IMR-90 (cell line): ENCODE measurements at regions not wholly inside any gene's neighbourhood (a gene's known extent, or its start where the extent isn't known, plus 50 kb on each side); places are given as distances from the start of the nearest gene placed in this dataset.

Source experiments
- BHLHE40 ChIP-seq: fragments of 150-350 bp; IDR thresholded peaks from 2 replicates; pipeline ENCODE4 v1.6.1; 2016; ENCODE audit warnings: mild to moderate bottlenecking, low read depth, low read length
- CEBPB ChIP-seq: IDR thresholded peaks from 2 replicates; pipeline ENCODE4 v1.6.1; 2012; ENCODE audit warnings: low read depth, low read length, improper control_type of control experiment
- CHD1 ChIP-seq: IDR thresholded peaks from 2 replicates; pipeline ENCODE4 v1.6.1; 2012; ENCODE audit warnings: low read depth, low read length, improper control_type of control experiment
- CTCF ChIP-seq: conservative IDR thresholded peaks from 2 replicates; pipeline ENCODE4 v1.5.1; 2012; ENCODE audit warnings: mild to moderate bottlenecking, low read depth, low read length, improper control_type of control experiment
- FOS ChIP-seq: fragments of 150-350 bp; IDR thresholded peaks from 2 replicates; pipeline ENCODE4 v1.6.1; 2016; ENCODE audit warnings: low read depth, low read length
- MAFK ChIP-seq: IDR thresholded peaks from 2 replicates; pipeline ENCODE4 v1.6.1; 2012; ENCODE audit warnings: low read depth, low read length, improper control_type of control experiment
- MAZ ChIP-seq: IDR thresholded peaks from 2 replicates; pipeline ENCODE4 v1.6.1; 2012; ENCODE audit warnings: low read depth, mild to moderate bottlenecking, low read length, improper control_type of control experiment, moderate library complexity, borderline replicate concordance
- NFE2L2 ChIP-seq: fragments of 150-350 bp; IDR thresholded peaks from 2 replicates; pipeline ENCODE4 v1.6.1; 2016; ENCODE audit warnings: low read depth, mild to moderate bottlenecking, low read length
- POLR2A ChIP-seq: IDR thresholded peaks from 2 replicates; pipeline ENCODE4 v1.6.1; 2012; ENCODE audit warnings: mild to moderate bottlenecking, low read depth, low read length
- RCOR1 ChIP-seq: IDR thresholded peaks from 2 replicates; pipeline ENCODE4 v1.6.1; 2012; ENCODE audit warnings: mild to moderate bottlenecking, low read length, improper control_type of control experiment; ENCODE audit not compliant: insufficient replicate concordance
- RFX5 ChIP-seq: IDR thresholded peaks from 2 replicates; pipeline ENCODE4 v1.8.0; 2012; ENCODE audit warnings: low read depth, mild to moderate bottlenecking, low read length, moderate library complexity
- SMC3 ChIP-seq: fragments of 150-350 bp; IDR thresholded peaks from 2 replicates; pipeline ENCODE4 v1.6.1; 2016; ENCODE audit warnings: low read depth, mild to moderate bottlenecking, antibody characterized with exemption, low read length, moderate library complexity
- USF2 ChIP-seq: fragments of 150-350 bp; IDR thresholded peaks from 2 replicates; pipeline ENCODE4 v1.6.1; 2017; ENCODE audit warnings: mild to moderate bottlenecking, antibody characterized with exemption, low read length, low read depth
- TF ChIP-seq, protein P1 (sequence below): fragments of 150-350 bp; IDR thresholded peaks from 2 replicates; pipeline ENCODE4 v1.6.1; 2016; ENCODE audit warnings: low read depth, mild to moderate bottlenecking, low read length, moderate library complexity, borderline replicate concordance

GRCh38 chr4:27775156-27775555 lies 914.5 kb downstream of the STIM2 start:
- no peak for TF ChIP-seq SMC3
- TF ChIP-seq CTCF = no peak
- no peak for TF ChIP-seq RFX5
- no peak for TF ChIP-seq POLR2A
- TF ChIP-seq NFE2L2 = no peak
- TF ChIP-seq BHLHE40 = no peak
- no peak for TF ChIP-seq USF2
- no peak for TF ChIP-seq FOS
- TF ChIP-seq CEBPB = no peak
- no peak for TF ChIP-seq MAFK
- TF ChIP-seq MAZ = no peak
- no peak for TF ChIP-seq RCOR1
- no peak for TF ChIP-seq CHD1
- TF ChIP-seq, protein P1, sequence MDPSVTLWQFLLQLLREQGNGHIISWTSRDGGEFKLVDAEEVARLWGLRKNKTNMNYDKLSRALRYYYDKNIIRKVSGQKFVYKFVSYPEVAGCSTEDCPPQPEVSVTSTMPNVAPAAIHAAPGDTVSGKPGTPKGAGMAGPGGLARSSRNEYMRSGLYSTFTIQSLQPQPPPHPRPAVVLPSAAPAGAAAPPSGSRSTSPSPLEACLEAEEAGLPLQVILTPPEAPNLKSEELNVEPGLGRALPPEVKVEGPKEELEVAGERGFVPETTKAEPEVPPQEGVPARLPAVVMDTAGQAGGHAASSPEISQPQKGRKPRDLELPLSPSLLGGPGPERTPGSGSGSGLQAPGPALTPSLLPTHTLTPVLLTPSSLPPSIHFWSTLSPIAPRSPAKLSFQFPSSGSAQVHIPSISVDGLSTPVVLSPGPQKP = no peak
